DND-41 (cell line): ENCODE measurements at regions not wholly inside any gene's neighbourhood (a gene's known extent, or its start where the extent isn't known, plus 50 kb on each side); places are given as distances from the start of the nearest gene placed in this dataset.

Source experiments
- ATAC-seq: fragments of 200-7000 bp; cut with Tn5 transposase; 3 replicates; pipeline ENCODE4 v1.9.1; 2021; ENCODE audit warnings: low read depth; ENCODE audit not compliant: insufficient read depth
- DNase-seq: peaks from one replicate; pipeline ENCODE4 v3.0.0-alpha.2; 2020
- H2AFZ ChIP-seq: 2 replicates; pipeline ENCODE4 v1.6.0; 2012; ENCODE audit warnings: low read depth, low read length
- H3K27ac ChIP-seq: 2 replicates; pipeline ENCODE4 v1.5.1; 2012; ENCODE audit warnings: low read length, inconsistent platforms
- H3K27me3 ChIP-seq: fragments of 200-600 bp; sonication (generic); 2 replicates; pipeline ENCODE4 v1.6.0; 2012; ENCODE audit warnings: low read length, mild to moderate bottlenecking, inconsistent platforms; ENCODE audit not compliant: insufficient read depth, poor library complexity
- H3K36me3 ChIP-seq: 2 replicates; pipeline ENCODE4 v1.5.1; 2012; ENCODE audit warnings: low read length, inconsistent platforms; ENCODE audit not compliant: insufficient read depth
- H3K4me1 ChIP-seq: 2 replicates; pipeline ENCODE4 v1.5.1; 2012; ENCODE audit warnings: mild to moderate bottlenecking, low read length; ENCODE audit not compliant: insufficient read depth
- H3K4me2 ChIP-seq: 2 replicates; pipeline ENCODE4 v1.6.0; 2012; ENCODE audit warnings: mild to moderate bottlenecking, moderate library complexity, low read length, inconsistent platforms; ENCODE audit not compliant: insufficient read depth
- H3K4me3 ChIP-seq, 2 experiments: fragments of 200-600 bp in 1 of 2; shearing (Covaris generic) in 1 of 2; 2 replicates each; pipeline ENCODE4 v1.5.1; 2012 to 2016; ENCODE audit warnings: inconsistent platforms in 2 of 2, low read length in 2 of 2, mild to moderate bottlenecking in 2 of 2, low read depth in 1 of 2, moderate library complexity in 1 of 2
- H3K79me2 ChIP-seq: 2 replicates; pipeline ENCODE4 v1.6.0; 2012; ENCODE audit warnings: low read length, inconsistent platforms; ENCODE audit not compliant: insufficient read depth
- H3K9ac ChIP-seq: 2 replicates; pipeline ENCODE4 v1.6.0; 2012; ENCODE audit warnings: low read depth, mild to moderate bottlenecking, inconsistent platforms, low read length, moderate library complexity
- H3K9me3 ChIP-seq: 2 replicates; pipeline ENCODE4 v1.5.1; 2012; ENCODE audit warnings: low read length, moderate library complexity, mild to moderate bottlenecking, inconsistent platforms; ENCODE audit not compliant: insufficient read depth, severe bottlenecking
- H4K20me1 ChIP-seq: 2 replicates; pipeline ENCODE4 v1.6.0; 2012; ENCODE audit warnings: low read length; ENCODE audit not compliant: insufficient read depth
- CTCF ChIP-seq: IDR thresholded peaks from 2 replicates; pipeline ENCODE4 v1.5.1; 2012; ENCODE audit warnings: borderline replicate concordance, low read length, moderate library complexity, mild to moderate bottlenecking; ENCODE audit not compliant: poor library complexity, severe bottlenecking; ENCODE audit errors: extremely low read depth
- EZH2 ChIP-seq: IDR thresholded peaks from 3 replicates; pipeline ENCODE4 v1.6.1; 2012; ENCODE audit warnings: borderline replicate concordance, low read depth, mild to moderate bottlenecking, moderate library complexity, low read length, inconsistent platforms; ENCODE audit not compliant: severe bottlenecking

GRCh38 chr10:3535001-3535400 is 250.0 kb downstream of the KLF6 start:
- ATAC-seq (no peak), DNase-seq (no peak)
- no peaks in the 10 kb centered on the region for H3K27me3 ChIP-seq
- no peaks in the 10 kb centered on the region for H3K9me3 ChIP-seq
- TF ChIP-seq EZH2: no peak
- TF ChIP-seq CTCF: no peak
- H2AFZ ChIP-seq: no peak overlapping the region
- H3K4me2 ChIP-seq: no peak overlapping the region
- no peak overlapping the region for H3K4me3 ChIP-seq
- H3K27ac ChIP-seq: no peak overlapping the region
- no peaks in the 10 kb centered on the region for H4K20me1 ChIP-seq
- H3K36me3 ChIP-seq: no peaks in the 10 kb centered on the region
- H3K79me2 ChIP-seq: no peaks in the 10 kb centered on the region
- H3K9ac ChIP-seq: no peak overlapping the region
- H3K4me1 ChIP-seq: no peaks in the 10 kb centered on the region

- H3K27me3 ChIP-seq: no peaks in the 10 kb centered on the region
- no peak overlapping the region for H3K9ac ChIP-seq
- H3K4me3 ChIP-seq: no peak overlapping the region
- no peak overlapping the region for H3K27ac ChIP-seq
- ATAC-seq: no peak
- no peaks in the 10 kb centered on the region for H3K4me1 ChIP-seq
- TF ChIP-seq EZH2: no peak
- TF ChIP-seq CTCF: no peak
- H2AFZ ChIP-seq: no peak overlapping the region
- H4K20me1 ChIP-seq: no peaks in the 10 kb centered on the region
- H3K9me3 ChIP-seq: no peaks in the 10 kb centered on the region
- no peak overlapping the region for H3K4me2 ChIP-seq
- no peak for DNase-seq
- H3K36me3 ChIP-seq: no peaks in the 10 kb centered on the region
- H3K79me2 ChIP-seq: no peaks in the 10 kb centered on the region
Measured at GRCh38 chr10:3534433-3534832, 250.6 kb downstream of the KLF6 start.

GRCh38 chr10:3533296-3533695 is 251.7 kb downstream of the KLF6 start:
- Histone ChIP-seq H3K27me3 (no peaks in the 10 kb centered on the region), H3K9ac (no peak overlapping the region), H3K27ac (no peak overlapping the region), H3K4me1 (no peaks in the 10 kb centered on the region), H3K9me3 (no peaks in the 10 kb centered on the region), H3K36me3 (no peaks in the 10 kb centered on the region), H3K4me2 (no peak overlapping the region), H3K4me3 (no peak overlapping the region), H4K20me1 (no peaks in the 10 kb centered on the region), H3K79me2 (no peaks in the 10 kb centered on the region), H2AFZ (no peak overlapping the region)
- no peak for ATAC-seq
- no peak for DNase-seq
- TF ChIP-seq EZH2: no peak
- TF ChIP-seq CTCF: no peak

GRCh38 chr10:3532644-3533043 is 252.4 kb downstream of the KLF6 start:
- no peak overlapping the region for H2AFZ ChIP-seq

More at GRCh38 chr10:3532644-3533043, 252.4 kb downstream of the KLF6 start:
- Histone ChIP-seq H3K36me3 (no peaks in the 10 kb centered on the region), H3K4me2 (no peak overlapping the region), H4K20me1 (no peaks in the 10 kb centered on the region), H3K4me3 (no peak overlapping the region), H3K27ac (no peak overlapping the region), H3K4me1 (no peaks in the 10 kb centered on the region), H3K9ac (no peak overlapping the region), H3K27me3 (no peaks in the 10 kb centered on the region), H3K79me2 (no peaks in the 10 kb centered on the region), H3K9me3 (no peaks in the 10 kb centered on the region)
- no peak for ATAC-seq
- TF ChIP-seq CTCF (no peak), EZH2 (no peak)
- DNase-seq: no peak
